ENCODE measurements at regions not wholly inside any gene's neighbourhood (a gene's known extent, or its start where the extent isn't known, plus 50 kb on each side); places are given as distances from the start of the nearest gene placed in this dataset.

DNA sequence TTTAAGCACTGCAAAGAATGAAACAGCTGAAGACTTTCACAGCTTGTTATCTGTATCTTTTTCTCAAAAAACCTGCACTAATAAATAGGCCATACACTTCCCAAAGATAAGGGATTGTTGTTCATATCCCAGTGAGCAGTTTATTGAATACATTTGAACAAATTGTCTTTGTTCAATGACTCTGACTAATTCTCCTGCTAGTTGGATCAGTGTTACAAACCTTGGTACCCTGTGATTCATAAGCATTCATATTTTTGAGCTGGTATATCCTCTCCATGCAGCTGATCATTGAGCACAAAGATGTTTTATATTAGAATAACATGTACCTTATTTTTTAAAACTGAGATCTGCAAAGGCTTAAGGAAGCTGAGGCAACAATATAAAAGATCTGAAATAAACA, 58.9 kb upstream of the FSCB start (continued):
- TF ChIP-seq MGA (IDR thresholded peaks at IDR 0.05), result no peak
- TF ChIP-seq HSF4 (CRISPR knock-in tag; IDR thresholded peaks at IDR 0.05; ENCODE audit: borderline replicate concordance), result no peak

All from K562 (cell line).